ENCODE measurements at regions not wholly inside any gene's neighbourhood (a gene's known extent, or its start where the extent isn't known, plus 50 kb on each side); places are given as distances from the start of the nearest gene placed in this dataset.

- FAIRE-seq (no peak), DNase-seq (ENCODE audit: low spot score) (no peak)
These were observed 111.2 kb upstream of the MBNL2 start for GRCh38 chr13:97110936-97111335.

- no peak for DNase-seq (ENCODE audit: low spot score)
- FAIRE-seq = no peak
These were observed 110.4 kb upstream of the MBNL2 start for GRCh38 chr13:97111756-97112155.

- DNase-seq (ENCODE audit: low spot score) (no peak), FAIRE-seq (no peak)
These were observed 109.5 kb upstream of the MBNL2 start for GRCh38 chr13:97112446-97113152.

DNA sequence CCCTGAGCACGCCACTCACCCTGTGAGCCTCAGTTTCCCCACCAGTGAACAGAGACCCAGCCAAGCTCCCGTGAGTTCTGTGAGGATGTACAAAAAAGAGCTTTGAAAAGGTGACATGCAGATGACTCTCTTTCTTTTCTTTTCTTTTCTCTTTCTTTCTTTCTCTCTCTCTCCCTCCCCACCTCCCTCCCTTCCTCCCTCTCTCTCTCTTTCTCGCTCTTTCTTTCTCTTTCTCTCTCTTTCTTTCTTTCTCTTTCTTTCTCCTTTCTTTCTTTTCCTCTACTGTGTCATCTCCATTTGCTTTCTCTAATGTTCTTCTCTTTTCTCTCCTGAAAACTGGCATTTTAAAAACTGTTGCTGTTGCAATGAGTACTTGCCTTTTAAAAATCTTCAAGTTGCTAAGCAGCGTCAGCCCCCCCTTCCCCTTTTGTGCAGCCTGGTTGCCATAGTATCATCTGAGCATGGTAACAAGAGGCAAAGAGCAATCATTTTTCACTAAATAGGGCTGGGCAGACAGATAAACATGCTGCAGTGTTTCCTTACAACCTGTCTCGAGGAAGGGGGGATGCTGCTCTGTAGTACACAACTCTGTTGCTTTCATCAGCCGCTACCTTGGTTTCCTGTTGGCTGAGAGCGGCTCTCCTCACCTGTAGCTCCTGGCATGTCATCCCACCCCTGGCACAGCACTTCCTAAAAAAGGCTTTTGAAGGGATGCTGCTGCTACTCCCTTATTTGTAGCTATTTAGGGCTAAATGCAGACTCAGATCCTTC lies 108.7 kb upstream of the MBNL2 start:
- FAIRE-seq = no peak

GRCh38 chr13:97114651-97115050 lies 107.5 kb upstream of the MBNL2 start:
- FAIRE-seq (no peak), DNase-seq (ENCODE audit: low spot score) (no peak)

More for the DNA sequence above, 108.7 kb upstream of the MBNL2 start:
- no peak for DNase-seq (ENCODE audit: low spot score)

GRCh38 chr13:97116754-97117153 lies 105.4 kb upstream of the MBNL2 start:
- DNase-seq (ENCODE audit: low spot score) (peak; percentile 46), FAIRE-seq (no peak)

DNA sequence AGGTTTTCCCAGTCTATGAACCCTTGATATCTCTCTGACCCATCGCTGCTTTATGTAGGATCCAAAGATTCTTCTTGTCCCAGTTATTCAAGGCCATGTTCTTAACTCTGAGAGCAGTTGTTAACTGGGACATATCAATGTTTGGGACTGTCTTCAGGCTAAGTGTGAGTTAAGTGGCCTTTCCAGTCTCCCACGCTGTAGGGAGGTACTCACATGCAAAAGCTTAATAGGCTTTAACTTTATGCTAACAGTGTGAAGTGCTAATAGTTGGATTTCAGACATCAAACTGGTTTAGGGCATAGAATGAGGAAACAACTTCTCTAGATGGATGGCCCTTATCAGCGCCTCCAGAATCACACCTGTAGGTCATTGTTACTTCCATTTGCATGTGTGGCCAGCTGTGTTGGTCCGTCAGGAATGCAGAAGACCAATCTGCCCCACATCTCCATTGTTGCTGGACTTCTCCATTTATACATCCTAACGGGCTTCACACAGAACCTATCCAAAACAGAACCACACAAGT lies 104.7 kb upstream of the MBNL2 start:
- FAIRE-seq = no peak
- no peak for DNase-seq (ENCODE audit: low spot score)

DNA sequence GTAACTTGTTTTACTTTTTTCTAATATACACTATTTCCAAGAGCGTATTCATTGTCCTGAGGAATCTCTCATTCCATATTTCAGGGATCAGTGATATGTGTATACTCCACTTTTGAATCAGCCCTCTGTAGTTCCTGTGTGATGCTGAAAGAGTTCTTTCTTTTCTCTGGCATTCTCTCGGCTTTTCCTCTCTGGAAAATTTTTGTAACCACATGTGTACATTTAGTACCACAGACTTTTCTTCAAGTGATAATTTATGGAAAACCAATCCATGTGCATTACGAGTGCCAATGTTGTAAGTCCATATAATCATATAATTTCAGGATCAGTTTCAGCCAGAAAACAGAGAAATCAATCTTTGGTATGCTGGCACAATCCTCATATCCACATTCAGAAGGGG lies 102.2 kb upstream of the MBNL2 start:
- FAIRE-seq (no peak), DNase-seq (ENCODE audit: low spot score) (no peak)

- DNase-seq (ENCODE audit: low spot score) (no peak), FAIRE-seq (no peak)
These were observed 101.8 kb upstream of the MBNL2 start for GRCh38 chr13:97120346-97120745.

DNA sequence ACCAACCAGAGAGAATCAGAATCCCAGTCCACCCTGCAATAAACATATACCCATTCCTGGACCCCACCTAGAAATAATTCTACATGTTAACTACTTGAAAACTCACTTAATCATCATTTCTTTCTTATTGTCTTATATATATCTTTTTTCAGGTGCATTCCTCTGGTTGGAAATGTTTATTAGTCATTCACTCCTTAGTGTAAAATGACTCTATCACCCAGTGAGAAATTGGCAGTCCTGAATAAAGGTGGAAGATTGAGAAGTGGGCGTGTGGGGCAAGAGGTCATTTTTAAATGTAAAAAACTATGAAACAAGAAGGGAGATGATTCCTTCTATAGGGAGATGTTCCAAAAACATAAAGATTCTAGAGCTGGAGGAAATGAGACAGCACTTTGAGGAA lies 101.2 kb upstream of the MBNL2 start:
- DNase-seq (ENCODE audit: low spot score) (no peak), FAIRE-seq (no peak)

DNA sequence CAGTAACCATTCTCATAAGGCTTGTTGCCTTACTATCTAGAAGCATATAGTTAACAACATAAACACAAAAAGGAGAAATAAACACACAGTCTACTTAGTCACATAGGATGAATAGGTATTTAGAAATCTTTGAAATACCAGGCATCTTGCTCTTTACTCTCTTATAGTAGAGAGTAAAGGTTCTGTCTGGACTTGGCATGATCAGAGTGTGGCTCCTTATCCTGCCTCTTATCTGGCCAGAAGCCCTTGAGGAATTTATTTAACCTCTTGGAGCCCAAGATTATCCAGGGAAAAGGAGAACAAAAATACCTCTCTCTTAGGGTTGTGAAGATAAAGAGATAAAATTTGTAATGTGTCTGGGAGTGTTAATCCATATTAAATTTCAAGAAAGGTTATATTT lies 100.2 kb upstream of the MBNL2 start:
- DNase-seq (ENCODE audit: low spot score) (no peak), FAIRE-seq (no peak)

GRCh38 chr13:97122381-97122996 lies 99.6 kb upstream of the MBNL2 start:
- DNase-seq (ENCODE audit: low spot score) = peak; percentile 33
- no peak for FAIRE-seq

DNA sequence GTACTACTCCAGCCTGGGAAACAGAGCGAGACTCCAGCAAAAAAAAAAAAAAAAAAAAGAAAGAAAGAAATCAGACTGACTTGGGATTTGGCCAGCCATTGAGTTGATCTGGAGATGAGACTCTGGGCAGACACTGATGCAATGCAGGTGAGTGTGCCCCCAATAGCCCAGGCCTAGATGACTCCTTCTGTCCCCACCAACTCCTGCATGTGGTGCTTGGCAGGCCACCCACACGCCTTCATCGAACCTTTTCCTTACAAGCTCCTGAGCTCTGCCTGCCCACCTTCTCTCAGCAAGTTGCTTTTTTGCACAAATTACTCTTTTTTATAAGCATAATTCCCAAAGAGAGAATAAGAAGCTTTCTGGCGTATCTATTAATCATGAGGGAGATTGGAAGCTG lies 97.9 kb upstream of the MBNL2 start:
- DNase-seq (ENCODE audit: low spot score) = no peak
- no peak for FAIRE-seq

GRCh38 chr13:97124915-97125809 lies 97.0 kb upstream of the MBNL2 start:
- peak; percentile 35 for DNase-seq (ENCODE audit: low spot score)
- no peak for FAIRE-seq

DNA sequence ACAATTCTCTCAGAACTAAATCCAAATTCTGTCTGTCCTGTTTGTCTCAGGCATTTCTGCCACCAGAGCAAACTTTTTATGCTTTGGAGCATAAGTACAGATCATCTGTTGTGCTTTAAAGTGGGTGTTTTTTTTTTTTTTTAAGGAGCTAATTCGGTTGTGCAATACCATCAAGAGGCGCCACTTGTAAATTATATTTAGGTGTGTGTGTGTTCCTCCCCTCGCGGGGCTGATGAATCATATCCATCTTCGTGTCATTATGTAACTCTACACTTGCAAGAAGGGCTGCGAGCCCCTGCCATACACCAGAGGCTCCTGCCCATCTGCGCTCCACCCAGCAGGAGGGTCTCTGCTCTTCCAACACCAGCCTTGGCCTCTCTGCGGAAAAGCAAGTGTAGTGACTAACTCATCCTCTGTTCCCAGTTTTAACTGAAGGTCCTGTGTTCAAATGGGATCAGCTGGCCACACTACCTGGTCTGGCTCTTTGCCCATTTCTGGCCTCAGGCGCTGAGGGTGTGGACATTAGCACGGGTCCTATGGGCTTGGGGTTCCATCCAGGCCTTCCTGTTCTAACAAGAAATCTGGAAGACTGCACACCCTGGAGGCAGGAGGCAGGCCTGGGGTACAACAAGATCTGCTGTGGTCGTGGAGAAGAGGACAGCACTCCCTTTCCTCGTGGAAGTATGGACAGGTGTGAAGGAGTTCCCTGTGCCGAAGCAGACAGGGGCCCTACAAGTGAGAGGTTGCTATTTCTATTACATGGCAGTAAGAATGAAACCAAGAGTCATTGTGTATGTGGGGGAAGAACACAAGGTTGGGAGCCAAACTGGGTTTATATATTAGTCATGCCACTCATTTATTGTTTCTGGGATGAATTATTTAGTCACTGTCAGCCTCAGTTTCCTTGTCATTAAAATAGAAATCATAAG lies 96.1 kb upstream of the MBNL2 start:
- peak; percentile 58 for DNase-seq (ENCODE audit: low spot score)

GRCh38 chr13:97127842-97128241 lies 94.3 kb upstream of the MBNL2 start:
- no peak for FAIRE-seq
- no peak for DNase-seq (ENCODE audit: low spot score)

More for the DNA sequence above, 96.1 kb upstream of the MBNL2 start:
- no peak for FAIRE-seq

DNA sequence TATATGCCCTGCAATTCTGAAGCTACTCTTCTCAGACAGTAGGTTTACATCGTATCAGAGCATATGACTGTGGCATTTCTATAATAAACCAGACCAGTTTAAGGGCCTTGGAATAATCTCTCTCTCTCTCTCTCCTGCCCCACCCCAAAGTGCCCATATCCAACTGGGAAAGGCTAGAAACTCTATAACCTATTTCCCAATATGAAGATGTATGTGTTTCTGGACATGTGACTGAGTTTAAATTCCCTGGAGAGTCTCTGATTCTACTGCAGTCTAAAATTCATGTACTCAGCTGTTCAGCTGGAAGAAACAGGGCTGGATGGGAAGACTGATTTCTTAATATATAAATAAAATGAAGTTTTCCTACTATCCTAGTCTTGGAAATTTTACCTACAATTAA lies 91.9 kb upstream of the MBNL2 start:
- FAIRE-seq = no peak
- no peak for DNase-seq (ENCODE audit: low spot score)

DNA sequence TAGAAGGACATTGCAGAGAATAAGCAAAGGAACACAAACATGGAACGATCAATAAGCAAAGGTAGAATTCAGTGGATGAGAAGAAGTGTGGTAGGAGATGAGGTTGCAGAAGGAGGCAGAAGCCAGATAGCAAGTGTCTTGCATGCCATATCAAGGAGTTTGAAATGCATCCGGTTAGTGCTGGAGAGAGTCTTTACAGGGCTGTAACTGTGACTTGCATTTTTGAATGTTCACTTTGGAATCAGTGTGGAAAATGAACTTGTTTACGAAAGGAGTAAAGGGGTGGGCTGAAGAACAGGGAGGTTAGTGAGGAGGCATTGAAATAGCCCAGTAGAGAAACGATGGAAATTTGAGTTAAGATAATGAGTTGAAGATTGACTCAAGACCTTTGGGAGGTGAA lies 90.7 kb upstream of the MBNL2 start:
- DNase-seq (ENCODE audit: low spot score) (no peak), FAIRE-seq (no peak)

DNA sequence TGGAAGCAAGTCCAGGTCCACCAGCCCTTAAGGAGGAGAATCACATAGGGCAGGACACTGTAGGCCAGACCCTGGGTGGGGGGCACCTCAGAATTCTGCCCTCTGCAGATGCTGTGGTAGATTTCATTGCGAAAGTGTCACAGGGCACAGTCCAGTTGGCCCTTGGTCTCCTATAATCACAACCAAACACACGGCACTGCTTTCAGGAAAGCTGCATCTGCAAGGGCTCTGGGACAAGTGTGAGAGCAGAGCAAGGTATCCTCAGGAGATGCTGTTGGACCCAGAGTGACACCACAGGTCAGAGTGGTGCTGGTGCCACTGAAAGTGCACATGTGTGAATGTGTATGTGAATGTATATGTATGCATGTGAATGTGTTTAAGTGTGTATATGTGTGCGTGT lies 88.6 kb upstream of the MBNL2 start:
- FAIRE-seq (no peak), DNase-seq (ENCODE audit: low spot score) (no peak)

- FAIRE-seq = no peak
- DNase-seq (ENCODE audit: low spot score) = no peak
These were observed 88.2 kb upstream of the MBNL2 start for GRCh38 chr13:97133955-97134354.
